Uterus (tissue), 3 donors: ENCODE measurements at regions not wholly inside any gene's neighbourhood (a gene's known extent, or its start where the extent isn't known, plus 50 kb on each side); places are given as distances from the start of the nearest gene placed in this dataset.

ENCODE experiments used
- DNase-seq, 2 donors: peaks; one replicate each; pipeline ENCODE4 v3.0.0-alpha.2; 2019 to 2020
- H3K27ac ChIP-seq, 2 donors: fragments of 200-600 bp; sonication (generic); 1 replicate in 1 of 2; 2 replicates in 1 of 2; pipeline ENCODE4 v1.5.1; 2016 to 2018
- H3K27me3 ChIP-seq, 2 donors: fragments of 200-600 bp; sonication (generic); one replicate each; pipeline ENCODE4 v1.5.1; 2018 to 2019; ENCODE audit warnings: control low read depth in 1 of 2
- H3K36me3 ChIP-seq, 2 donors: fragments of 200-600 bp; sonication (generic); one replicate each; pipeline ENCODE4 v1.5.1; 2019; ENCODE audit warnings: control low read depth in 1 of 2
- H3K4me1 ChIP-seq, 2 donors: fragments of 200-600 bp; sonication (generic); one replicate each; pipeline ENCODE4 v1.5.1; 2018 to 2019; ENCODE audit warnings: control low read depth in 1 of 2
- H3K4me3 ChIP-seq, 2 donors: fragments of 200-600 bp; sonication (generic); 1 replicate in 1 of 2; 2 replicates in 1 of 2; pipeline ENCODE4 v1.5.1; 2018 to 2019; ENCODE audit warnings: mild to moderate bottlenecking in 1 of 2
- H3K9me3 ChIP-seq, 2 donors: fragments of 200-600 bp; sonication (generic); one replicate each; pipeline ENCODE4 v1.5.1; 2019; ENCODE audit warnings: control low read depth in 1 of 2
- POLR2A ChIP-seq, 2 donors: fragments of 450-650 bp; IDR thresholded peaks; one replicate each; pipeline ENCODE4 v1.6.1; 2016; ENCODE audit warnings: antibody characterized with exemption in 2 of 2, mild to moderate bottlenecking in 1 of 2, moderate library complexity in 1 of 2
- intact Hi-C: fragments of 100-400 bp; cut with DNase I; formaldehyde crosslinking; loops from one replicate; pipeline ENCODE4 v1.15.1; 2023; ENCODE audit warnings: low total_unique reads
- TF ChIP-seq, protein P1 (sequence below), 4 experiments: fragments of 200-600 bp in 2 of 4; fragments of 450-650 bp in 2 of 4; sonication (generic) in 2 of 4; IDR thresholded peaks; one replicate each; pipeline ENCODE4 v1.5.1; 2016 to 2019; ENCODE audit warnings: antibody characterized with exemption in 4 of 4, mild to moderate bottlenecking in 2 of 4, moderate library complexity in 1 of 4
- donor health status: DM: yes; HTN: yes; CAD: no.

DNA sequence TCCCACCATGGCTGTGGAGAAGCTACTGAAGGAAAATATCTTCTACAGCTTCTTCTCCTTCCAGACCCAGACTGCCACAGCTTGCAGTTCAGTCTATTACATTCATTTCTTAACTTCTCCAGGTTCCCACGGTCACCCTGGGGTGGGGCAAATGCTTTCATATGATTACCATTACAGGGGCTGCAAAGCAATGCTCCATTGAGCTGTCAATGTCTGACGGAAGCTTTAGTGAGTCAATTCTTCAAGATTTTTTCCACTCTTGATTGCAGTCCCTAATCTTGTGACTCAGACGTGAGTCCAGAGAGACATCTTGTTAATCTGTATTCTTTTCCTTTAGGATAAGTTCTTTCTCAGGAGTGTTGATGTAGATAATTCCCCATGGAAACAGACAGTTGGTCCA, 233.4 kb upstream of the DDI1 start:
- Histone ChIP-seq H3K36me3 (no peaks in the 10 kb centered on the region), H3K9me3 (no peaks in the 10 kb centered on the region), H3K27me3 (no peaks in the 10 kb centered on the region), H3K4me1 (no peaks in the 10 kb centered on the region), H3K4me3 (no peak overlapping the region), H3K27ac (no peak overlapping the region)
- no peak for TF ChIP-seq POLR2A (IDR thresholded peaks at IDR 0.05)
- TF ChIP-seq, protein P1, sequence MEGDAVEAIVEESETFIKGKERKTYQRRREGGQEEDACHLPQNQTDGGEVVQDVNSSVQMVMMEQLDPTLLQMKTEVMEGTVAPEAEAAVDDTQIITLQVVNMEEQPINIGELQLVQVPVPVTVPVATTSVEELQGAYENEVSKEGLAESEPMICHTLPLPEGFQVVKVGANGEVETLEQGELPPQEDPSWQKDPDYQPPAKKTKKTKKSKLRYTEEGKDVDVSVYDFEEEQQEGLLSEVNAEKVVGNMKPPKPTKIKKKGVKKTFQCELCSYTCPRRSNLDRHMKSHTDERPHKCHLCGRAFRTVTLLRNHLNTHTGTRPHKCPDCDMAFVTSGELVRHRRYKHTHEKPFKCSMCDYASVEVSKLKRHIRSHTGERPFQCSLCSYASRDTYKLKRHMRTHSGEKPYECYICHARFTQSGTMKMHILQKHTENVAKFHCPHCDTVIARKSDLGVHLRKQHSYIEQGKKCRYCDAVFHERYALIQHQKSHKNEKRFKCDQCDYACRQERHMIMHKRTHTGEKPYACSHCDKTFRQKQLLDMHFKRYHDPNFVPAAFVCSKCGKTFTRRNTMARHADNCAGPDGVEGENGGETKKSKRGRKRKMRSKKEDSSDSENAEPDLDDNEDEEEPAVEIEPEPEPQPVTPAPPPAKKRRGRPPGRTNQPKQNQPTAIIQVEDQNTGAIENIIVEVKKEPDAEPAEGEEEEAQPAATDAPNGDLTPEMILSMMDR (IDR thresholded peaks at IDR 0.05): no peak
- intact Hi-C loops: no loop called here
- no peak for DNase-seq

DNA sequence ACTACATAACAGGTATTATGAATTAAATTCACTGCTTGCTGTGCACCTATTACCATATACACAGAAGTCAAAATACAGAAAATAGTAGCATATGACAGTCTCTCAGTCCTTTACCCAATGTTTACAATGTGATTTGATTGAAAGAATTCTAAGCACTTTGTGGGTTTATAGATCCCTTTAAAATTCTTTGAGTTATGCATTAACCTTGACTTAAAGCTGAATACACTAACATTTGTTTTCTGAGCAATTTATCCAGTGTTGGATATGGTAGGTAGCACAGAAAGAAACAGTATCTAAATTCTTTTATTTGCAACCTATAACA, 230.8 kb upstream of the DDI1 start:
- no peaks in the 10 kb centered on the region for H3K36me3 ChIP-seq
- no peak for DNase-seq
- H3K27me3 ChIP-seq: no peaks in the 10 kb centered on the region
- H3K4me3 ChIP-seq: no peak overlapping the region
- TF ChIP-seq, protein P1 (IDR thresholded peaks at IDR 0.05): no peak
- TF ChIP-seq POLR2A (IDR thresholded peaks at IDR 0.05): no peak
- H3K4me1 ChIP-seq: no peaks in the 10 kb centered on the region
- no peaks in the 10 kb centered on the region for H3K9me3 ChIP-seq
- intact Hi-C loops: no loop called here
- H3K27ac ChIP-seq: no peak overlapping the region

DNA sequence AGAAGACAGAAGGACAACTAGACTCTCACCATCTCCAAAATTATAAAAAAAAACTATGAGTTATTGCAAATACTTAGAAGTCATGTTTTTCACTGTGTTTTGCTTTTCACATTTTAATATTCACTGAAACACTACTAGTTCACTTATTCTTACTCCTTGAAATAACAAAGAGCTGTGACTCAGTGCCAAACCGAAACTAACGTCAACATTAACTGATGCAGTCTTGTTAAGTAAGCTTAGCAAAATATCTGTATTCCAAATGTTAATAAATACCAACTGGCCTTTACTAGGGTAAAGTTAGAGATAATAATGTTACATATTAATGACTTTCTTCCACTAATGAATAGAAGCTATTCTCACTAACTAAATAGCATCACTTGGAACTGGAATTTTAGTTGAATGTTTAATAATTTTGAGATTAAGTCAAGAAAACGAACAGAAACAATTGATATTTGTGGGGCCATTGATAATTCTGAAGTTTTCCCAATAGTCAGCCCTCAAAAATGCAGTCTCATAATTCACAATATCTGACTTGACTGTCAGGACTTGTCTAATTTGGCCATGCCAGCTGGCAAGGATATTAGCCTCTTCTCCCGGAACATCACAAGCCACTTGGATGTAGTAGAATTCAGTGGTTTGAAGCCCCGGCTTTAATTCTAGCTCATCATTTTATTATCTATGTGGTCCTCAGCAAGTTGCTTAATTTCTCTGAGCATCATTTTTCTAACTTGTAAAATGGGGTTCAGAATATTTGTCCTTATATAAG, 230.1 kb upstream of the DDI1 start:
- H3K4me1 ChIP-seq: no peaks in the 10 kb centered on the region
- intact Hi-C loops: no loop called here
- no peaks in the 10 kb centered on the region for H3K27me3 ChIP-seq
- DNase-seq: no peak
- no peaks in the 10 kb centered on the region for H3K9me3 ChIP-seq
- H3K36me3 ChIP-seq: no peaks in the 10 kb centered on the region
- TF ChIP-seq POLR2A (IDR thresholded peaks at IDR 0.05): no peak
- TF ChIP-seq, protein P1 (IDR thresholded peaks at IDR 0.05): no peak
- no peak overlapping the region for H3K4me3 ChIP-seq
- H3K27ac ChIP-seq: no peak overlapping the region

DNA sequence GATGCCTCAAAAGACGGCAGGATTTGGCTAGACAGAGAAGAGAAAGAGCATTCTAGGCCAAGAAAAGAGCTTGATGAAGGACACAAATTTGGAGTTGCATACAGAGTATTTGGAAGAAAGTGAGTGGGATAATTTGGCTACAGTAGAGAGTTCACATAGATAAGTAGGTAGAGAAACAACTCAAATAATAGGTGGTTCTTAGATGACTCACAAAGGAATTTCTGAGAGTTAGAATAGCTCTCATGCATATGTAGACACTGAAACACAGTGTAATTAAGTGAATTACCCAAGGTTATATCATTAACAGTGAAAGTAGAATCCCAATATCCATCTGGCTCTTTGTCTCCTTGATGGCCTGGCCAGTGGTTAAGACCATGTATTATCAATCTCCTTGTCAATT, 228.6 kb upstream of the DDI1 start:
- Histone ChIP-seq H3K27ac (no peak overlapping the region), H3K27me3 (no peaks in the 10 kb centered on the region), H3K4me1 (no peaks in the 10 kb centered on the region), H3K9me3 (no peaks in the 10 kb centered on the region), H3K4me3 (no peak overlapping the region), H3K36me3 (no peaks in the 10 kb centered on the region)
- no peak for DNase-seq
- intact Hi-C loops: no loop called here
- TF ChIP-seq, protein P1 (IDR thresholded peaks at IDR 0.05): no peak
- TF ChIP-seq POLR2A (IDR thresholded peaks at IDR 0.05): no peak

DNA sequence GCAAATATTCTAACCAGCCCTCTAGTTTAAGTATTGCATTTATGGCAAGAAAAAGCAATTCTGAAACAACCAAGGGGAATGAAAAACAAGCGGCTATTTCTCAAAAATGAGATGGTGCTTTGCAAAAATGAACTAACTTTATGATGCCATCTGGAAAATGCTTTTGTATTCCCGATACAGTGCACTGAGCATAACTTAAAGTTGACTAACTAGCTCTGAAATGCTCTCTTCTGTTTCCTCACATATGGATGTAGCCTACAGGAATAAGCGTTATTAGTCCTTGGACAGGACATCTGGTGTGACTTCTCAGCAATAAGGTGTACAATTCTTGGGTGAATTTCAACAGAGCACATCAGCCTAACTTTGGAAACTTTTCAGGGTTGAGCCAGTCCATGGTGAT, 228.2 kb upstream of the DDI1 start:
- intact Hi-C loops: no loop called here
- H3K4me3 ChIP-seq: no peak overlapping the region
- H3K4me1 ChIP-seq: no peaks in the 10 kb centered on the region
- no peaks in the 10 kb centered on the region for H3K36me3 ChIP-seq
- TF ChIP-seq, protein P1 (IDR thresholded peaks at IDR 0.05): no peak
- no peak for TF ChIP-seq POLR2A (IDR thresholded peaks at IDR 0.05)
- no peaks in the 10 kb centered on the region for H3K9me3 ChIP-seq
- no peak overlapping the region for H3K27ac ChIP-seq
- no peaks in the 10 kb centered on the region for H3K27me3 ChIP-seq
- DNase-seq: no peak
